ENCODE measurements at regions not wholly inside any gene's neighbourhood (a gene's known extent, or its start where the extent isn't known, plus 50 kb on each side); places are given as distances from the start of the nearest gene placed in this dataset.

DNA sequence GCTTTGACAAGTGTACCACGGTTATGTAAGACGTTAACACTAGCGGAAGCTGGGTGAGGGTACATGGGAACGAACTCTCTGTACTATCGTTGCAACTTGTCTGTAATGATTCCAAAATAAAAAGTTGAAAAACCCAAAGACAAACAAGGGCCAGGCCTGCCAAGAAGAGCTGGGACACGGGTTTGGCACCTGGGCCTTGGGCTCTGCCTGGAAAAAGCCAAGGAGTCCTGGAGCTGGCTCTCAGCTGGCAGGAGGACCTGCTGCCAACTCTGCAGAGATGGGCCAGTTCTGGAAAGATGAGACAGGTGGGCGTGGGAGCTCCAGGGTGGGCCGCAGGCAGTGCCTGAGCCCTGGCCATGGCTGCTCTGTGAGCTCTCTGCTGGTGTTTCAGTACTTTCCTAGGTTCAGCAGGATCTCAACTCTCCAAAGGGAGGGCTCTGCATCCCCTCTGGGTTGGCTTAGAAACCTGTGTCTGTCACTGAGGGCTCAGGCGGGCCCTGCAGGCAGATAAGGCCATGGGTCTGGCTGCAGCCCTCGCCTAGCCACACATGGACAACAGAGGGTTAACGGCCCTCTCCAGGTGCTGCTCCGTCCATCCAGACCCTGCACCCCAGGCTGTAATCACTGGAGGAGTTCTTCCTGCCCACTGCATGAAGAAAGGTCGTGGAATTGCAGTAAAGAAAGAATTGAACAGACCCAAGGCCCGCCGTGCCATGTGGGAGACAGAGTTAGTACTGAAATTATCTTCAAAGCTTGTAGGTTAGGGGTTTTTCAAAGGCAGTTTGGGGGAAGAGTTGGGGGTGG, 89.9 kb downstream of the RHOB start:
- TF ChIP-seq E2F6 (IDR thresholded peaks at IDR 0.05; ENCODE audit: borderline replicate concordance, low read depth) = no peak
- no peak for TF ChIP-seq EP300 (IDR thresholded peaks at IDR 0.05)
- TF ChIP-seq HOXB5 (CRISPR knock-in tag; IDR thresholded peaks at IDR 0.05) = no peak
- TF ChIP-seq CBX2 (IDR thresholded peaks at IDR 0.05; ENCODE audit: borderline replicate concordance, low read depth) = no peak
- TF ChIP-seq GATA3 (IDR thresholded peaks at IDR 0.05; ENCODE audit: borderline replicate concordance) = no peak
- TF ChIP-seq HOXB13 (CRISPR knock-in tag; IDR thresholded peaks at IDR 0.05; ENCODE audit: low read depth) = no peak
- no peak for TF ChIP-seq FOSB (CRISPR knock-in tag; IDR thresholded peaks at IDR 0.05)
- no peak for TF ChIP-seq BHLHE40 (IDR thresholded peaks at IDR 0.05; ENCODE audit: low read depth, low read length)
- no peak overlapping the region for H3K4me2 ChIP-seq
- H3K4me3 ChIP-seq = no peak overlapping the region
- ATAC-seq (no peak), DNase-seq (ENCODE audit: low read depth in 1 of 2, low spot score in 1 of 2) (no peak), FAIRE-seq (no peak)
- CTCF ChIA-PET = interaction anchor here (0.6 to 2.9 kb wide), 4 partner anchors 12 to 125 kb away, joined by 3 to 9 read pairs (median 3); no protein-coding TSS in a partner anchor
- 87% methylated on average over 15 of the region's 15 CpGs for WGBS (ENCODE audit: missing lambda C conversion rate)
- no peaks in the 10 kb centered on the region for H3K9me3 ChIP-seq
- POLR2A ChIA-PET = interaction anchor here (1.2 kb wide), 1 partner anchor 90 kb away, joined by 4 read pairs; the partner anchor contains the start of gene RHOB
- peak overlapping the region; percentile 28 to 72; a peak in 2 of 6 replicates for H3K27ac ChIP-seq
- H3K4me1 ChIP-seq = peaks cover 32% of the 10 kb centered on the region

DNA sequence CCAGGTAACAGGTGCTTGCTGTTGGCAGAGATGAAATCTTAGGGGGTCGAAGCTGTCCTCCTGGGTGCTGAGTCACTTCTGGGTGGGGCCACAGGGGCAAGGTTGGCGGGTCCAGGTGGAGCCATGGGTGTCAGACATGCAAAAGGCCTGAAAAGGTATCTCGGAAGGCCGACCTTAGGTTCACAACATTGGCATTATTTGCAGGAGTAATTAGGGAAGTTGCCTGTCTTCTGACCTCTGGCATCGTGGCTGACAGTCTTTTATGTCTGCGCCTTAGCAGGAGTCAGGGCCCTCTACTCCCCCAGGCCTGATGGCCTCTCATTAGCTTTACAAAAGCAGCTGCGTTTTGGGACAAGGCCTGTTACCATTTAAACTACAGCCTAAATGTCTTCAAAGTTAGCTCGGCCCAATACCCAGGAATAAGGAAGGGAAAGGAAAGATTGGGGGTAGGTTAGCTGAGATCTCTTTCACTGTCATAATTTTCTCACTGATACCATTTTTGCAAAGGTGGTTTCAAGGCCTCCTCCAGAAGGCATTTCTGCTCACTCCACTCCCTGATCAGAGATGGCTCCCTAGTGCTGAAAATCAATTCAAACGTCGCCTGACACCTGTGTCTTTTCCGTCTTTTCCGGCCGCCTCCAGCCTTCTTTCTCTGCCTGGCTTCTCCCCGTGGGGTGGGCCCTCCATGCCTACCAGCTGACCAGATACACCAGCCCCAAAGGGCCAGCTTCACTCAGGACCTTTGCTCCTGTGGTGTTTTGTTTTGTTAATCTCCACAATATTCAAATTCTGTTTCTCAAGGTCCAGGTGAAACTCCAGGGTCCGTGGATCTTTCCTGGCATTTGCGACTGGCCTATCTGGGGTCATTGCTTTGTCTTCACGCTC, 90.8 kb downstream of the RHOB start:
- POLR2A ChIA-PET = no interaction called here
- TF ChIP-seq RFX5 (IDR thresholded peaks at IDR 0.05) (no peak), ZFP36 (IDR thresholded peaks at IDR 0.05; ENCODE audit: borderline replicate concordance, partially characterized antibody) (no peak), CBX8 (IDR thresholded peaks at IDR 0.05) (no peak), KDM1A (IDR thresholded peaks at IDR 0.05; ENCODE audit: low read depth) (no peak), FOXS1 (CRISPR knock-in tag; IDR thresholded peaks at IDR 0.05) (no peak), HOXB5 (CRISPR knock-in tag; IDR thresholded peaks at IDR 0.05) (no peak), MAFK (IDR thresholded peaks at IDR 0.05; ENCODE audit: partially characterized antibody) (no peak), POLR2A (IDR thresholded peaks at IDR 0.05; ENCODE audit: low read length) (no peak), NR3C1 (IDR thresholded peaks at IDR 0.05) (no peak), ESRRA (IDR thresholded peaks at IDR 0.05; ENCODE audit: borderline replicate concordance, low read length) (no peak), ZSCAN20 (CRISPR knock-in tag; IDR thresholded peaks at IDR 0.05) (no peak), CBX2 (IDR thresholded peaks at IDR 0.05; ENCODE audit: borderline replicate concordance, low read depth) (no peak), RARB (CRISPR knock-in tag; IDR thresholded peaks at IDR 0.05) (no peak), CEBPB (IDR thresholded peaks at IDR 0.05) (no peak), SREBF2 (IDR thresholded peaks at IDR 0.05) (no peak)
- TF ChIP-seq, protein P1, sequence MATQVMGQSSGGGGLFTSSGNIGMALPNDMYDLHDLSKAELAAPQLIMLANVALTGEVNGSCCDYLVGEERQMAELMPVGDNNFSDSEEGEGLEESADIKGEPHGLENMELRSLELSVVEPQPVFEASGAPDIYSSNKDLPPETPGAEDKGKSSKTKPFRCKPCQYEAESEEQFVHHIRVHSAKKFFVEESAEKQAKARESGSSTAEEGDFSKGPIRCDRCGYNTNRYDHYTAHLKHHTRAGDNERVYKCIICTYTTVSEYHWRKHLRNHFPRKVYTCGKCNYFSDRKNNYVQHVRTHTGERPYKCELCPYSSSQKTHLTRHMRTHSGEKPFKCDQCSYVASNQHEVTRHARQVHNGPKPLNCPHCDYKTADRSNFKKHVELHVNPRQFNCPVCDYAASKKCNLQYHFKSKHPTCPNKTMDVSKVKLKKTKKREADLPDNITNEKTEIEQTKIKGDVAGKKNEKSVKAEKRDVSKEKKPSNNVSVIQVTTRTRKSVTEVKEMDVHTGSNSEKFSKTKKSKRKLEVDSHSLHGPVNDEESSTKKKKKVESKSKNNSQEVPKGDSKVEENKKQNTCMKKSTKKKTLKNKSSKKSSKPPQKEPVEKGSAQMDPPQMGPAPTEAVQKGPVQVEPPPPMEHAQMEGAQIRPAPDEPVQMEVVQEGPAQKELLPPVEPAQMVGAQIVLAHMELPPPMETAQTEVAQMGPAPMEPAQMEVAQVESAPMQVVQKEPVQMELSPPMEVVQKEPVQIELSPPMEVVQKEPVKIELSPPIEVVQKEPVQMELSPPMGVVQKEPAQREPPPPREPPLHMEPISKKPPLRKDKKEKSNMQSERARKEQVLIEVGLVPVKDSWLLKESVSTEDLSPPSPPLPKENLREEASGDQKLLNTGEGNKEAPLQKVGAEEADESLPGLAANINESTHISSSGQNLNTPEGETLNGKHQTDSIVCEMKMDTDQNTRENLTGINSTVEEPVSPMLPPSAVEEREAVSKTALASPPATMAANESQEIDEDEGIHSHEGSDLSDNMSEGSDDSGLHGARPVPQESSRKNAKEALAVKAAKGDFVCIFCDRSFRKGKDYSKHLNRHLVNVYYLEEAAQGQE (IDR thresholded peaks at IDR 0.05) = no peak
- TF ChIP-seq, protein P2, sequence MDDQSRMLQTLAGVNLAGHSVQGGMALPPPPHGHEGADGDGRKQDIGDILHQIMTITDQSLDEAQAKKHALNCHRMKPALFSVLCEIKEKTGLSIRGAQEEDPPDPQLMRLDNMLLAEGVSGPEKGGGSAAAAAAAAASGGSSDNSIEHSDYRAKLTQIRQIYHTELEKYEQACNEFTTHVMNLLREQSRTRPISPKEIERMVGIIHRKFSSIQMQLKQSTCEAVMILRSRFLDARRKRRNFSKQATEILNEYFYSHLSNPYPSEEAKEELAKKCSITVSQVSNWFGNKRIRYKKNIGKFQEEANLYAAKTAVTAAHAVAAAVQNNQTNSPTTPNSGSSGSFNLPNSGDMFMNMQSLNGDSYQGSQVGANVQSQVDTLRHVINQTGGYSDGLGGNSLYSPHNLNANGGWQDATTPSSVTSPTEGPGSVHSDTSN (IDR thresholded peaks at IDR 0.05) = no peak

More for the DNA sequence above, 90.8 kb downstream of the RHOB start:
- Histone ChIP-seq H3K4me3 (no peak overlapping the region), H3K9me3 (no peaks in the 10 kb centered on the region), H3K27ac (peak overlapping the region; percentile 28 to 72; a peak in 2 of 6 replicates), H3K4me1 (peaks cover 32% of the 10 kb centered on the region), H3K4me2 (no peak overlapping the region)
- WGBS (ENCODE audit: missing lambda C conversion rate) = 83% methylated on average over 17 of the region's 17 CpGs
- DNase-seq (ENCODE audit: low read depth in 1 of 2, low spot score in 1 of 2) (no peak), ATAC-seq (no peak), FAIRE-seq (no peak)
- CTCF ChIA-PET = interaction anchor here (1.1 to 2.9 kb wide), 4 partner anchors 11 to 126 kb away, joined by 3 to 9 read pairs (median 4); no protein-coding TSS in a partner anchor

Data from A549 (cell line).